H1 (cell line): ENCODE measurements at regions not wholly inside any gene's neighbourhood (a gene's known extent, or its start where the extent isn't known, plus 50 kb on each side); places are given as distances from the start of the nearest gene placed in this dataset.

ENCODE experiments used
- CTCF ChIA-PET: fragments of 300-600 bp; sonication (Branson Sonifier 250); formaldehyde crosslinking; loops from one replicate; lab custom pipeline; 2021; ENCODE audit not compliant: partially characterized antibody; lab: Charles Lee
- POLR2A ChIA-PET: fragments of 300-600 bp; sonication (Branson Sonifier 250); formaldehyde crosslinking; loops from one replicate; lab custom pipeline; 2021; ENCODE audit warnings: inconsistent platforms; ENCODE audit not compliant: partially characterized antibody; lab: Charles Lee
- DNase-seq, 2 experiments: peaks; one replicate each; pipeline versions ENCODE4 v3.0.0 to v3.0.0-alpha.2; 2010 to 2022; ENCODE audit warnings: low spot score in 2 of 2, low read depth in 1 of 2, mixed read lengths in 1 of 2
- FAIRE-seq: peaks from 2 replicates; lab custom pipeline; 2011; peaks lifted over from hg19 to GRCh38; lab: Jason Lieb, UNC
- H2AFZ ChIP-seq: 2 replicates; pipeline ENCODE4 v1.8.1; 2012; ENCODE audit warnings: low read length, inconsistent platforms
- H2AK5ac ChIP-seq: 2 replicates; pipeline ENCODE4 v1.6.1; 2013; ENCODE audit warnings: low read depth, low read length
- H2BK120ac ChIP-seq: replicated peaks from 2 replicates; pipeline ENCODE3; 2013; ENCODE audit warnings: low read depth, low read length, inconsistent platforms
- H2BK12ac ChIP-seq: 2 replicates; pipeline ENCODE4 v1.6.1; 2013; ENCODE audit warnings: low read depth, low read length
- H2BK15ac ChIP-seq: 2 replicates; pipeline ENCODE4 v1.6.1; 2013; ENCODE audit warnings: low read length
- H2BK20ac ChIP-seq: 2 replicates; pipeline ENCODE4 v1.6.1; 2013; ENCODE audit warnings: low read length
- H2BK5ac ChIP-seq: 2 replicates; pipeline ENCODE4 v1.6.1; 2013; ENCODE audit warnings: low read depth, low read length
- H3K14ac ChIP-seq: 2 replicates; pipeline ENCODE4 v1.6.1; 2013; ENCODE audit warnings: inconsistent platforms; ENCODE audit not compliant: insufficient read length
- H3K18ac ChIP-seq: 2 replicates; pipeline ENCODE4 v1.6.1; 2013; ENCODE audit warnings: low read length; ENCODE audit errors: extremely low read depth
- H3K23ac ChIP-seq: 2 replicates; pipeline ENCODE4 v1.6.1; 2013; ENCODE audit warnings: inconsistent platforms; ENCODE audit not compliant: insufficient read length
- H3K23me2 ChIP-seq: 2 replicates; pipeline ENCODE4 v1.6.1; 2013; ENCODE audit warnings: low read depth, low read length
- H3K27ac ChIP-seq: 2 replicates; pipeline ENCODE4 v1.6.1; 2011; ENCODE audit warnings: low read depth, low read length, inconsistent platforms
- H3K27me3 ChIP-seq, 4 experiments: replicated peaks in 1 of 4; 1 replicate in 1 of 4; 2 replicates in 3 of 4; pipeline versions ENCODE4 v1.6.1 to v1.8.1; 2011 to 2013; ENCODE audit warnings: low read length in 3 of 4, mild to moderate bottlenecking in 3 of 4, inconsistent platforms in 2 of 4, mixed read lengths in 2 of 4, moderate library complexity in 1 of 4; ENCODE audit not compliant: control insufficient read depth in 3 of 4, insufficient read depth in 3 of 4; ENCODE audit errors: extremely low read depth in 1 of 4
- H3K36me3 ChIP-seq, 4 experiments: 2 replicates each; pipeline versions ENCODE4 v1.6.1 to v1.8.1; 2011 to 2013; ENCODE audit warnings: mild to moderate bottlenecking in 4 of 4, low read length in 3 of 4, moderate library complexity in 2 of 4, control low read depth in 1 of 4, inconsistent platforms in 1 of 4; ENCODE audit not compliant: insufficient read depth in 4 of 4, control insufficient read depth in 2 of 4
- H3K4ac ChIP-seq: replicated peaks from 2 replicates; pipeline ENCODE3; 2013; ENCODE audit warnings: low read length, low read depth, mixed read lengths, inconsistent platforms; ENCODE audit not compliant: insufficient read length
- H3K4me1 ChIP-seq, 4 experiments: replicated peaks in 1 of 4; 1 replicate in 1 of 4; 2 replicates in 3 of 4; pipeline versions ENCODE4 v1.6.1 to v1.8.1; 2011 to 2013; ENCODE audit warnings: low read length in 3 of 4, inconsistent platforms in 2 of 4, mixed read lengths in 1 of 4; ENCODE audit not compliant: insufficient read depth in 4 of 4, control insufficient read depth in 3 of 4
- H3K4me2 ChIP-seq, 2 experiments: 2 replicates each; pipeline versions ENCODE4 v1.6.1 to v1.8.1; 2011 to 2013; ENCODE audit warnings: low read depth in 2 of 2, low read length in 2 of 2, control low read depth in 1 of 2, inconsistent platforms in 1 of 2, mild to moderate bottlenecking in 1 of 2; ENCODE audit not compliant: insufficient read depth in 1 of 2
- H3K4me3 ChIP-seq, 4 experiments: fragments of 200-600, 300-600 bp in 1 of 4; sonication (generic), shearing (Covaris generic), sonication (Bioruptor Twin) in 1 of 4; 2 replicates each; pipeline versions ENCODE4 v1.5.1 to v1.8.1; 2011 to 2016; ENCODE audit warnings: low read length in 4 of 4, low read depth in 3 of 4, control low read depth in 2 of 4, inconsistent platforms in 2 of 4, mild to moderate bottlenecking in 2 of 4, mixed read lengths in 1 of 4, moderate library complexity in 1 of 4; ENCODE audit not compliant: insufficient read depth in 2 of 4; ENCODE audit errors: extremely low read depth in 1 of 4
- H3K56ac ChIP-seq: replicated peaks from 2 replicates; pipeline ENCODE3; 2013; ENCODE audit warnings: low read depth, mild to moderate bottlenecking, mixed read lengths, low read length, inconsistent platforms; ENCODE audit not compliant: insufficient read length
- H3K79me1 ChIP-seq: 2 replicates; pipeline ENCODE4 v1.6.1; 2013; ENCODE audit warnings: low read depth, low read length, control low read depth
- H3K79me2 ChIP-seq, 2 experiments: 2 replicates each; pipeline versions ENCODE4 v1.6.1 to v1.8.1; 2012 to 2013; ENCODE audit warnings: low read length in 2 of 2, mild to moderate bottlenecking in 2 of 2, inconsistent platforms in 1 of 2; ENCODE audit not compliant: insufficient read depth in 2 of 2, control insufficient read depth in 1 of 2
- H3K9ac ChIP-seq, 4 experiments: replicated peaks in 1 of 4; 1 replicate in 1 of 4; 2 replicates in 3 of 4; pipeline versions ENCODE4 v1.6.1 to v1.8.1; 2011 to 2013; ENCODE audit warnings: low read depth in 3 of 4, low read length in 3 of 4, control low read depth in 2 of 4, mild to moderate bottlenecking in 2 of 4, moderate library complexity in 2 of 4, inconsistent platforms in 1 of 4; ENCODE audit errors: extremely low read depth in 1 of 4
- H3K9me3 ChIP-seq, 2 experiments: 2 replicates each; pipeline versions ENCODE4 v1.6.1 to v1.8.1; 2012 to 2013; ENCODE audit warnings: mild to moderate bottlenecking in 2 of 2, moderate library complexity in 2 of 2, control low read depth in 1 of 2, inconsistent platforms in 1 of 2, low read depth in 1 of 2, low read length in 1 of 2, mixed read lengths in 1 of 2; ENCODE audit not compliant: insufficient read depth in 2 of 2
- H4K20me1 ChIP-seq, 2 experiments: replicated peaks in 1 of 2; 2 replicates each; pipeline versions ENCODE3 to v1.8.1; 2011 to 2013; ENCODE audit warnings: inconsistent platforms in 2 of 2, low read length in 2 of 2, mild to moderate bottlenecking in 1 of 2; ENCODE audit not compliant: insufficient read depth in 2 of 2, control insufficient read depth in 1 of 2
- H4K5ac ChIP-seq: 2 replicates; pipeline ENCODE4 v1.6.1; 2013; ENCODE audit warnings: low read length, low read depth, mixed read lengths, inconsistent platforms; ENCODE audit not compliant: insufficient read length
- H4K8ac ChIP-seq: 2 replicates; pipeline ENCODE4 v1.8.0; 2013; ENCODE audit warnings: mild to moderate bottlenecking, moderate library complexity, low read length, inconsistent platforms; ENCODE audit not compliant: insufficient read depth; ENCODE audit errors: extremely low read depth
- H4K91ac ChIP-seq: replicated peaks from 2 replicates; pipeline ENCODE3; 2013; ENCODE audit warnings: low read length, mixed read lengths, inconsistent platforms; ENCODE audit not compliant: insufficient read length
- ATF2 ChIP-seq: IDR thresholded peaks from 2 replicates; pipeline ENCODE4 v1.6.1; 2012; ENCODE audit warnings: low read length, inconsistent platforms
- CHD1 ChIP-seq: IDR thresholded peaks from 2 replicates; pipeline ENCODE4 v1.6.1; 2012; ENCODE audit warnings: low read depth, low read length, improper control_type of control experiment
- CHD2 ChIP-seq: IDR thresholded peaks from 2 replicates; pipeline ENCODE4 v1.6.1; 2012; ENCODE audit warnings: low read length, improper control_type of control experiment
- EZH2 ChIP-seq: fragments of 200-600 bp; sonication (generic); IDR thresholded peaks from 2 replicates; pipeline ENCODE4 v1.7.1; 2012; ENCODE audit warnings: low read depth, mild to moderate bottlenecking, moderate library complexity, low read length, inconsistent platforms; ENCODE audit not compliant: severe bottlenecking
- GTF2F1 ChIP-seq: IDR thresholded peaks from 2 replicates; pipeline ENCODE4 v1.6.1; 2012; ENCODE audit warnings: low read depth, low read length, improper control_type of control experiment, borderline replicate concordance
- NANOG ChIP-seq: IDR thresholded peaks from 2 replicates; pipeline ENCODE4 v1.6.1; 2011; ENCODE audit warnings: low read length, low read depth, mild to moderate bottlenecking, inconsistent platforms; ENCODE audit not compliant: insufficient read depth, poor library complexity, severe bottlenecking
- PHF8 ChIP-seq: fragments of 200-600 bp; sonication (generic); conservative IDR thresholded peaks from 2 replicates; pipeline ENCODE4 v1.7.1; 2012; ENCODE audit warnings: low read depth, mild to moderate bottlenecking, inconsistent platforms, low read length, moderate library complexity
- RBBP5 ChIP-seq: IDR thresholded peaks from 2 replicates; pipeline ENCODE4 v1.7.1; 2012; ENCODE audit warnings: low read depth, mild to moderate bottlenecking, inconsistent platforms, low read length, moderate library complexity, borderline replicate concordance
- SRF ChIP-seq: IDR thresholded peaks from 2 replicates; pipeline ENCODE4 v1.6.1; 2011; ENCODE audit warnings: mild to moderate bottlenecking, low read depth, low read length, moderate library complexity
- USF2 ChIP-seq: IDR thresholded peaks from 2 replicates; pipeline ENCODE4 v1.6.1; 2011; ENCODE audit warnings: low read length, improper control_type of control experiment
- YY1 ChIP-seq: IDR thresholded peaks from 2 replicates; pipeline ENCODE4 v1.6.1; 2011; ENCODE audit warnings: low read depth, mild to moderate bottlenecking, low read length
- WGBS, 2 experiments: shearing (Covaris generic) in 1 of 2; methylation state at CpG; one replicate each; pipeline versions ENCODE4 v1.1.6 to v1.1.7; 2013 to 2015; ENCODE audit warnings: low lambda C conversion rate in 2 of 2, mixed read lengths in 2 of 2, inconsistent platforms in 1 of 2, low coverage in 1 of 2, missing lambda C conversion rate in 1 of 2; ENCODE audit not compliant: insufficient replicate concordance in 2 of 2, insufficient coverage in 1 of 2, insufficient read length in 1 of 2; ENCODE audit errors: extremely low coverage in 1 of 2, missing lambda C conversion rate in 1 of 2; 5-methylcytosine and 5-hydroxymethylcytosine counted together
- TF ChIP-seq, protein P1 (sequence below): IDR thresholded peaks from 2 replicates; pipeline ENCODE4 v1.6.1; 2012; ENCODE audit warnings: inconsistent platforms

GRCh38 chr13:71055047-71055446, 812.0 kb downstream of the DACH1 start:
- Histone ChIP-seq H3K9ac (no peak overlapping the region), H3K27me3 (no peaks in the 10 kb centered on the region), H3K4me3 (no peak overlapping the region), H3K4me2 (no peak overlapping the region), H3K9me3 (no peaks in the 10 kb centered on the region), H3K4me1 (peaks cover 0 to 5% (median 0%) of the 10 kb centered on the region in 4 experiments; a peak in 1 of 7 replicates), H2BK5ac (no peak overlapping the region), H3K79me1 (no peaks in the 10 kb centered on the region), H2BK20ac (no peak overlapping the region), H3K27ac (no peak overlapping the region), H4K8ac (no peak overlapping the region), H4K5ac (no peak overlapping the region), H2AFZ (no peak overlapping the region), H3K56ac (no peak overlapping the region), H4K20me1 (no peaks in the 10 kb centered on the region), H3K23ac (no peak overlapping the region), H2BK15ac (no peak overlapping the region), H2BK12ac (no peak overlapping the region), H2AK5ac (no peak overlapping the region), H2BK120ac (no peak overlapping the region), H3K4ac (no peak overlapping the region), H3K18ac (no peak overlapping the region), H3K14ac (no peak overlapping the region), H4K91ac (no peak overlapping the region), H3K23me2 (no peaks in the 10 kb centered on the region), H3K36me3 (no peaks in the 10 kb centered on the region), H3K79me2 (no peaks in the 10 kb centered on the region)
- 100% methylated on average over 1 of the region's 1 CpG; no CpG with 5 or more reads in 1 of the 2 experiments for WGBS, 2 experiments
- DNase-seq = no peak
- ChIA-PET CTCF (no interaction called here), POLR2A (no interaction called here)
- FAIRE-seq = no peak
- no peak for TF ChIP-seq CHD1
- TF ChIP-seq, protein P1, sequence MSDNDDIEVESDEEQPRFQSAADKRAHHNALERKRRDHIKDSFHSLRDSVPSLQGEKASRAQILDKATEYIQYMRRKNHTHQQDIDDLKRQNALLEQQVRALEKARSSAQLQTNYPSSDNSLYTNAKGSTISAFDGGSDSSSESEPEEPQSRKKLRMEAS = no peak
- TF ChIP-seq EZH2 = no peak
- no peak for TF ChIP-seq USF2
- no peak for TF ChIP-seq PHF8
- no peak for TF ChIP-seq NANOG
- no peak for TF ChIP-seq CHD2
- TF ChIP-seq RBBP5 = no peak
- no peak for TF ChIP-seq GTF2F1
- TF ChIP-seq YY1 = no peak
- TF ChIP-seq SRF = no peak
- TF ChIP-seq ATF2 = no peak
